K562 (cell line): ENCODE measurements at regions not wholly inside any gene's neighbourhood (a gene's known extent, or its start where the extent isn't known, plus 50 kb on each side); places are given as distances from the start of the nearest gene placed in this dataset.

Experiments
- ATAC-seq: fragments of 200-7000 bp; cut with Tn5 transposase; 3 replicates; pipeline ENCODE4 v1.9.1; 2020; ENCODE audit warnings: moderate library complexity
- BruUV-seq: library from RNA; stranded (reverse); fragments of 400-500 nt; replicated peaks from 2 replicates; lab custom pipeline; 2021; lab: Mats Ljungman, UMichigan
- CTCF ChIA-PET: fragments of 300-600 bp; formaldehyde crosslinking; extraction: SDS; loops from one replicate; lab custom pipeline; 2021; ENCODE audit warnings: low intra/inter-chr PET ratio; lab: Yijun Ruan, JAX
- POLR2A ChIA-PET: fragments of 300-600, 350-650 bp; sonication (Branson Sonifier 250); formaldehyde crosslinking; extraction: SDS; loops from one replicate; lab custom pipeline; 2021; ENCODE audit warnings: antibody characterized with exemption, inconsistent platforms; lab: Yijun Ruan, JAX
- DNase-seq, 4 experiments: peaks; one replicate each; pipeline versions ENCODE4 v3.0.0 to v3.0.0-alpha.2; 2011 to 2018; ENCODE audit warnings: low spot score in 3 of 4, mixed read lengths in 3 of 4; ENCODE audit errors: extremely low read depth in 1 of 4
- FAIRE-seq: peaks from 2 replicates; lab custom pipeline; 2011; peaks lifted over from hg19 to GRCh38; lab: Jason Lieb, UNC
- H2AFZ ChIP-seq: 2 replicates; pipeline ENCODE4 v1.6.0; 2011; ENCODE audit warnings: low read depth, low read length, control low read depth, inconsistent platforms
- H3K27ac ChIP-seq: fragments of 200-600 bp; 3 replicates; pipeline ENCODE4 v1.8.0; 2011; ENCODE audit warnings: low read depth, mild to moderate bottlenecking, control low read depth, inconsistent platforms, low read length, moderate library complexity, mixed read lengths; ENCODE audit errors: extremely low read depth
- H3K27me3 ChIP-seq, 2 experiments: fragments of 300-600 bp in 1 of 2; 2 replicates in 1 of 2; 3 replicates in 1 of 2; pipeline versions ENCODE4 v1.6.0 to v1.8.0; 2011; ENCODE audit warnings: inconsistent platforms in 2 of 2, low read length in 2 of 2, mild to moderate bottlenecking in 1 of 2, mixed read lengths in 1 of 2, moderate library complexity in 1 of 2; ENCODE audit not compliant: control insufficient read depth in 2 of 2, insufficient read depth in 2 of 2
- H3K36me3 ChIP-seq: fragments of 300-600 bp; 3 replicates; pipeline ENCODE4 v1.8.0; 2011; ENCODE audit warnings: mild to moderate bottlenecking, low read length, inconsistent platforms; ENCODE audit not compliant: control insufficient read depth, insufficient read depth
- H3K4me1 ChIP-seq, 2 experiments: fragments of 200-600 bp in 1 of 2; replicated peaks in 1 of 2; 2 replicates in 1 of 2; 3 replicates in 1 of 2; pipeline versions ENCODE4 v1.5.1 to v1.8.0; 2011; ENCODE audit warnings: inconsistent platforms in 2 of 2, low read length in 2 of 2, mild to moderate bottlenecking in 1 of 2, mixed read lengths in 1 of 2, moderate library complexity in 1 of 2; ENCODE audit not compliant: control insufficient read depth in 2 of 2, insufficient read depth in 2 of 2
- H3K4me2 ChIP-seq: 2 replicates; pipeline ENCODE4 v1.6.1; 2011; ENCODE audit warnings: low read length, control low read depth, inconsistent platforms, mixed read lengths; ENCODE audit not compliant: insufficient read depth
- H3K4me3 ChIP-seq: fragments of 200-600 bp; sonication (generic), shearing (Covaris generic); 2 replicates; pipeline ENCODE4 v1.5.1; 2016; ENCODE audit warnings: control low read depth, inconsistent platforms
- H3K79me2 ChIP-seq: fragments of 200-600 bp; 3 replicates; pipeline ENCODE4 v1.8.0; 2011; ENCODE audit warnings: low read length, inconsistent platforms; ENCODE audit not compliant: control insufficient read depth, insufficient read depth
- H3K9ac ChIP-seq, 2 experiments: 2 replicates each; pipeline versions ENCODE4 v1.6.0 to v1.6.1; 2011; ENCODE audit warnings: low read depth in 2 of 2, low read length in 2 of 2, control low read depth in 1 of 2, inconsistent platforms in 1 of 2, mild to moderate bottlenecking in 1 of 2, mixed read lengths in 1 of 2; ENCODE audit not compliant: insufficient read depth in 1 of 2
- H3K9me1 ChIP-seq: one replicate; pipeline ENCODE4 v1.6.0; 2011; ENCODE audit warnings: inconsistent platforms, mild to moderate bottlenecking, low read length, moderate library complexity; ENCODE audit not compliant: control insufficient read depth, insufficient read depth
- H3K9me3 ChIP-seq: replicated peaks from 2 replicates; pipeline ENCODE4 v1.5.1; 2011; ENCODE audit warnings: low read depth, low read length, inconsistent platforms; ENCODE audit not compliant: control insufficient read depth, insufficient read depth
- H4K20me1 ChIP-seq: replicated peaks from 2 replicates; pipeline ENCODE4 v1.6.1; 2011; ENCODE audit warnings: low read length, inconsistent platforms, mixed read lengths; ENCODE audit not compliant: control insufficient read depth, insufficient read depth
- CCNT2 ChIP-seq: IDR thresholded peaks from 2 replicates; pipeline ENCODE4 v1.6.1; 2011; ENCODE audit warnings: borderline replicate concordance, low read depth, mild to moderate bottlenecking, moderate library complexity, mixed read lengths, low read length; ENCODE audit not compliant: insufficient read length; ENCODE audit errors: extremely low read depth
- CTCF ChIP-seq, 3 experiments: IDR thresholded peaks in 2 of 3; conservative IDR thresholded peaks in 1 of 3; 2 replicates each; pipeline ENCODE4 v1.5.1; 2011 to 2012; ENCODE audit warnings: low read length in 3 of 3, mild to moderate bottlenecking in 3 of 3, control low read depth in 2 of 3, improper control_type of control experiment in 1 of 3, inconsistent platforms in 1 of 3, low read depth in 1 of 3, mixed read lengths in 1 of 3, moderate library complexity in 1 of 3; ENCODE audit not compliant: insufficient read depth in 2 of 3
- RAD21 ChIP-seq, 2 experiments: fragments of 250-450 bp in 1 of 2; fragments of 450-650 bp in 1 of 2; sonication (Bioruptor Pico) in 1 of 2; formaldehyde crosslinking in 1 of 2; IDR thresholded peaks in 1 of 2; conservative IDR thresholded peaks in 1 of 2; 2 replicates each; pipeline versions ENCODE4 v1.4.0 to v1.8.0; 2020 to 2022; ENCODE audit warnings: mild to moderate bottlenecking in 2 of 2, moderate library complexity in 1 of 2
- TCF3 ChIP-seq: sonication (generic); formaldehyde crosslinking; IDR thresholded peaks from 2 replicates; pipeline ENCODE4 v1.4.0; 2020; ENCODE audit warnings: mild to moderate bottlenecking, missing genetic modification reagents
- in situ Hi-C: fragments of 300-500 bp; cut with MboI; formaldehyde crosslinking; loops from 4 replicates; pipeline ENCODE4 v1.15.0; 2018; ENCODE audit warnings: inconsistent platforms, mixed read lengths
- intact Hi-C: fragments of 100-400 bp; cut with micrococcal nuclease; formaldehyde crosslinking; loops from 2 replicates; pipeline ENCODE4 v1.14.2; 2022

- CTCF ChIA-PET = no interaction called here
- TF ChIP-seq CTCF (IDR thresholded peaks at IDR 0.05 in 2 of 3, conservative IDR thresholded peaks at IDR 0.05 in 1 of 3; ENCODE audit: insufficient read depth in 2 of 3, low read depth in 1 of 3, low read length in 3 of 3) (peak in 1 of 3 experiments; percentile 30; a peak in 2 of 6 replicates), RAD21 (CRISPR knock-in tag; conservative IDR thresholded peaks at IDR 0.05 in 1 of 2, IDR thresholded peaks at IDR 0.05 in 1 of 2) (peak in 1 of 2 experiments; percentile 42; a peak in 2 of 4 replicates), TCF3 (CRISPR knock-in tag) (no peak), CCNT2 (no peak)
- ATAC-seq (no peak), FAIRE-seq (no peak), DNase-seq (no peak)
- Histone ChIP-seq H3K27ac (no peak overlapping the region), H3K9me3 (no peaks in the 10 kb centered on the region), H3K9ac (no peak overlapping the region), H4K20me1 (no peaks in the 10 kb centered on the region), H3K79me2 (no peaks in the 10 kb centered on the region), H3K9me1 (no peaks in the 10 kb centered on the region), H3K4me3 (no peak overlapping the region), H2AFZ (no peak overlapping the region), H3K27me3 (no peaks in the 10 kb centered on the region), H3K4me1 (no peaks in the 10 kb centered on the region), H3K4me2 (no peak overlapping the region), H3K36me3 (no peaks in the 10 kb centered on the region)
- intact Hi-C loops (no loop called here), in situ Hi-C loops (no loop called here)
- POLR2A ChIA-PET = interaction anchor here (0.6 kb wide), 1 partner anchor 82 kb away, joined by 4 read pairs; no protein-coding TSS in a partner anchor
- no TSS peak for BruUV-seq
Measured at GRCh38 chr2:138180692-138181386, 216.6 kb downstream of the HNMT start.
